Smooth muscle cell of the brain vasculature (primary cell): ENCODE measurements at regions not wholly inside any gene's neighbourhood (a gene's known extent, or its start where the extent isn't known, plus 50 kb on each side); places are given as distances from the start of the nearest gene placed in this dataset.
"Not testable (repeated sequence)": the region's sequence is repeated elsewhere in the genome, so short reads cannot be mapped to it uniquely, and the experiment has no call there.

Experiments used
- DNase-seq: peaks from one replicate; pipeline ENCODE4 v3.0.0-alpha.2; 2012; ENCODE audit warnings: low read depth, low spot score

DNA sequence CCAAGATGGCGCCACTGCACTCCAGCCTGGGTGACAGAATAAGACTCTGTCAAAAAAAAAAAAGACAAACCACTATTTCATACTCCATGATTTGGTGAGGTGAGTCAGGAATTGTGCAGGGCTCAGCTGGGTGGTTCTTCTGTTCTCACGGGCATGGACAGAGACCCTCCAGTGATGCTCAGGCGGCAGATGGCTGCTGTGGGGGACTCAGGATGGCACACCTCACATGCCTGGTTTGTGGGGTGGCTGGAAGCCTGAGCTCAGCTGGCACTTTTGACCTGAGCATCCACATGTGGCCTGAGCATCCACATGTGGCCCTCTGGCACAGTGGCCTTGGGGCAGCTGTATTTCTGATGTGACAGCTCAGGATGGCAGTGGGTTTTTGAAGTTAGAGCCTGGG is 217.2 kb downstream of the IRX2 start:
- DNase-seq = no peak

DNA sequence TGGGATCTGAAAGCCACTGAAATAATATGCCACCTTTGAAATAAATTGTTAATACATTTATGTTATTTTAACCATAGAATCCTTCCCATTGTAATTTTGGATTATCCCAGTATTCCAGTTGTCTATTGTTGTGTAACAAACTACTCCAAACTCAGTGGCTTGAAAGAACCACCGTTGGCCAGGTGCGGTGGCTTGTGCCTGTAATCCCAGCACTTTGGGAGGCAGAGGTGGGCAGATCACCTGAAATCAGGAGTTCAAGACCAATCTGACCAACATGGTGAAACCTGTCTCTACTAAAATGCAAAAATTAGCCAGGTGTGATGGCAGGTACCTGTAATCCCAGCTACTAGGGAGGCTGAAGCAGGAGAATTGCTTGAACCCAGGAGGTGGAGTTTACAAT is 217.6 kb downstream of the IRX2 start:
- DNase-seq = not testable (repeated sequence)

DNA sequence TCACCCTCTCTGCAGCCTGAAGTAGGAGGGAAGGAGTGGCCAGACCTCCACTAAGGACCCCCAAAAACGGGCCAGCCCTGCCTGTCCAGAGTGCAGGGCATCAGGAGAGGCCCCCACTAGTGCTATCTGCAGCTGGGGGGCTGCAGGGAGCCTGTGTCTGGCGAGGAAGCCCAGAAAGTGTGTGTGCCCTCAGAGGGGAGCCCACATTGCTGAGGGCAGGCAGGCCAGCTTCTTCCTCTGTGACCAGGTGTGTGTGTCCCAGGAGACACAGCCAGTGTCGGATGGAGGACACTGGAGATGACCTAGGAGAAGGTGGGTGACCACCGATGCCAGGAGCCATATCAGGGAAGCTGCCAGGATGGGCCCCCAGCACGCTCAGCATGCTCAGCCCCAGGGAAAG is 218.7 kb downstream of the IRX2 start:
- no peak for DNase-seq

DNA sequence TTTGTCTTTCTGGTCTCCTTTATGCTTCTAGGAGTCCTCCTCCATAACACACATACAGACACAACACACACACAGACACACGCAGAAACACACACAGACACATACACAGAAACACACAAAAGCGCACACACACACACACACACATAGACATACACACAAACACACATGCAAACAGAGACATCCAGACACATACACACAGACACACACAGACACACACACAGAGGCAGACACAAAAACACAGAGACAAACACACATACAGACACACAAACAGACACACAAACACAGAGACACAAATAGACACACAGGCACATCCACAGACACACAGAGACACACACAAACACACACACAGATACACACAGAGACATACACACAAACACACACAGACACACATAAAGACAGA is 220.2 kb downstream of the IRX2 start:
- DNase-seq = no peak

DNA sequence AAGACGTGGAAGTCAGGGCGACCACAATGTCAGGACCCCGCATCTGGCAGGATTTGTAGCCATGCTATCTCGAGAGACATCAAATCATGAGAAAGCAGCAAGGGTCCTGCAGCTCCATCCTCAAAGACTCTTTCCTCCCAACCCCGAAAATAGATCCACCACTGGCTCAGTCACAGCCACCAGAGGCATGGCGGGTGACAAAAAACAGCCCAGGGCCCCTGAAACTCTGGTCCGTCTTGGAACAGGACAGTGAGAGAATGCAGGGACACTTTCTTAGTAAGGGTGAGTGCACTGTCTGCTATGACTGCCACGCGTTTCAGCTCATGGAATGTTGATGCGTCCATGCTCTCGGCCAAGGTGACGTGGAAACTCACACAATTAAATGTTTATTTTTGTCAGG is 220.9 kb downstream of the IRX2 start:
- no peak for DNase-seq

DNA sequence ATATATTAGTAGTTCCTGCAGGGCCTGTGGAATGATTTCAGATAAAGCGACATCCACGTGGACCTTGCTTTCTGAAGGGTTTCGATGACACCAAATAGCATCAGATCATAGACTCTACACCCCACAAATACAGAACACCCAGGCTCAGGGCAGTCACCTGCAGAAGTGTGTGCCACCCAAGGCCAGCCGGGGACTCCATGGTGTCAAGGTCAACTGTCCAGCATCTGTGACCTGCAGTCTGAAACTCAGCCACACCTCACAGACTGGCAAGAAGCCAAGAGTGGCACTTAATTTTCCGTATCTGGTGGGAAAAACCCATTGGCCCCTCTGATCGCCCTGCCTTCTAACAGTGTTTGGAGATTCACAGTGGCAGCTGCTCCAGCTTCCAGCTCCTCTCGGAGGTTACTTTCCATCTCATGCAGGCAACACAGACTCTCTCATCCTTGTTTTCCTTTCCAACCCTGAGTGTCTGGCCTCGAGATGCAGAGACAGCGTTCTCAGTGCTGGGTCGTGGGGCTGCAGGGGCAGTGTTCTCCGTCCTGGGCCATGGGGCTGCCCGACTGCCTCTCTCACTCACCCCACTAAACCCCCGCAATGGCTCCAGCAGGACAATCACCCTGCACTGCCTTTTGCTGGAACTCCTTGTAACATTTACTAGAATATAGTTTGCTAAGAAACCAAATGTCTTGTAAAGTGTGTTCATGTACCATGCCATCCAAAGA is 221.9 kb downstream of the IRX2 start:
- no peak for DNase-seq

DNA sequence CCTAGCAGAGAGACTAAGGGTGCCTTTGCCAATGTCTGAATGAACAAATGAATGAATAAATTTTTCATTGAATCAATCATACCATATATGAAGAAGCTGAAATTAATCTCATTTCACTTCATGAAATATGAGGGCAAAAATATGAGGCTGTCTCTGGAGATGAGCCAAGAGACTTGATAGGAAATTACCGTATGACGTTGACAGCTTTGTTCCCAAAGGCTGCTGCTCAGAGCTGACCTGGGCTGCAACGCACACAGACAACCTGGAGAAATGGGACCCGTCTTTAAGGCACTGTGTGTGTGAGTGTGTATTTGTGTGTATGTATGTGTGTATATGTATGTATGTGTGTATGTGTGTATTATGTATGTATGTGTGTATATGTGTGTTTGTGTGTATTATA is 226.1 kb downstream of the IRX2 start:
- no peak for DNase-seq

DNA sequence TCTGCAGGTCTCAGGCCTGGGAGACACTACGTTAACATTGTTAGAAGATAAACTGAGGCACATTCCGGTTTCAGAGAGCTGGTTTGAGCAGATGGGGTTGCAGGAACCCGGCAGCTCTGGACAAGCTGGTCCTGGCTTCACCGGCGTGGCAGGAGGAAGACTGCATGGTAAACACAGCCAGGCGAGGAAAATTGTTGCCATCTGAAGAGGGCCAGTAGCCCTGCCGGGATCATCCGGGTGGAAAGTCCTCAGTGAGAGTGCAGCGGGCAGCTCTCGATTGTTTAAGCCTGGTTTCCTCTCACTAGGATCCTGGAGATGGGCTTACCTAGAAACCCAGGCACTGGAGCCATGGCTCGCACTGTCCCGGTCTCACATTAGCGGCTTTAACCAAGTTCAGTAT is 226.9 kb downstream of the IRX2 start:
- DNase-seq = no peak

DNA sequence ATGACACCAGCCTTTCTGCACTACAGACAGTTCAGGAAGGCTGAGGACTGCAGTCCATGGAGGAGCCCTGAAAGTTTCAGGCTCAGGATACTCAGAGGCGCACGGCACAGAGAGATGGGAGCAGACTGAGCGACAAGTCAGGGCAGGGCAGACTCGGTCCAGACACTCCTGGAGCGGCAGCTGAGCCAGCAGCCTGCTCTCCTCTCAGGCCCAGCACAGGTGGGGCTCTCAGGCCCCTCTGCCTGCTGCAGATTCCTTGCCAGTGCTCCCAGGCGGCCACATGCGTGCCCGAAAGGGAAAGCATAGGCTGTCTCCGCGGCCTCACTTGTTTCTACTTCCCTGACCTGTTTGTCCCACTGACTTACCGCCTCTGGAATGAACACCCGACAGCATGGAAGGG is 228.3 kb downstream of the IRX2 start:
- DNase-seq = no peak

DNA sequence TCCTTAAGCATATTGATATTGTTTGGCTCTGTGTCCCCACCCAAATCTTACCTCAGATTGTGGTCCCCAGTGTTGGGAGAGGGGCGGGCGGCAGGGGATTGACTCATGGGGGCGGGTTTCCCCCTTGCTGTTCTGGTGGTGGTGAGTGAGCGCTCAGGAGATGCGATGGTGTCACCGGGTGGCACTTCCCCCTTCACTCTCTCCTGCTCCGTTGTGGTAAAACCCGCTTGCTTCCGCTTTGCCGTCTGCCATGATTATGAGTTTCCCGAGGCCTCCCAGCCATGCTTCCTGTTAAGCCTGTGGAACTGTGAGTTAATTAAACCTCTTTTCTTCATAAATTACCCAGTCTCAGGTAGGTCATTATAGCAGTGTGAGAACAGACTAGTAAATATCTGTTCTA is 229.1 kb downstream of the IRX2 start:
- no peak for DNase-seq

DNA sequence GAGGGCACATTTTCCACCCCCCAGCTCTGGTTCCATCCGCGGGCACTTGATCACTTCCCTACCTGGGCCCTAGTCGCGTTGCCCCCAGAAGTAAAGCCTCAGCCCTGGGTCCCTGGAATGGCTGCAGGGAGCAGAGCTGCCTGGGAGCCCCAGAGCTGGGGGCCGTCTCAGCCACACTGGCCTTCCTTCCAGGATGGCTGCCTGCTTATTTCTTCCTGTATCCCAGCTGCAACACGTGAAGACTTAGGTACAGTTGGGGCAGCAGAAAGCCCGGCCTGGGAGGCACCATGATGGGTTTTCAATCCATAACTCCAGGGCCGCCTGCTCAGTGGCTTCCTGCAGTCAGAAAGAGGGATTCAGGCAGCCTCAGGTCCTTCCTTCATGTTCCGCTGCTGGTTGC is 232.3 kb downstream of the IRX2 start:
- no peak for DNase-seq

DNA sequence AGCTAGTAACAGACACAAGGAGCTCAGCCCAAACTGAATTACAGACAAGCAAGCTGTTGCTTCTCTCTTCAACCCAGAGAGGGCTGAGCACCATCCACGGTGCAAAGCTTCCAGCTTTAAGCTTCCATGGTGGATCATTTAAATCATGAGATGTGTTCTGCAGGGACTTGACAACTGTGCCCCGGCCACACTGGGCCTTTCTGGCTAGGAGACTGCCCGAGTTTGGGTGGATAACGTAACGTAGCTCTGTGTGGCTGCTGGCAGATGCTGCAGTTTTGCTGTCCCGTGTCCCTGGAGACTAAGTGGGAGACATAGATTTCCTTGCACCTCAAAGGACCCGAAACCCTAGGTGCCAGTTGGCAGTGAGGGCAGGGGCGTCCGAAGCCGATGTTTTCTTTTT is 234.0 kb downstream of the IRX2 start:
- DNase-seq = no peak

DNA sequence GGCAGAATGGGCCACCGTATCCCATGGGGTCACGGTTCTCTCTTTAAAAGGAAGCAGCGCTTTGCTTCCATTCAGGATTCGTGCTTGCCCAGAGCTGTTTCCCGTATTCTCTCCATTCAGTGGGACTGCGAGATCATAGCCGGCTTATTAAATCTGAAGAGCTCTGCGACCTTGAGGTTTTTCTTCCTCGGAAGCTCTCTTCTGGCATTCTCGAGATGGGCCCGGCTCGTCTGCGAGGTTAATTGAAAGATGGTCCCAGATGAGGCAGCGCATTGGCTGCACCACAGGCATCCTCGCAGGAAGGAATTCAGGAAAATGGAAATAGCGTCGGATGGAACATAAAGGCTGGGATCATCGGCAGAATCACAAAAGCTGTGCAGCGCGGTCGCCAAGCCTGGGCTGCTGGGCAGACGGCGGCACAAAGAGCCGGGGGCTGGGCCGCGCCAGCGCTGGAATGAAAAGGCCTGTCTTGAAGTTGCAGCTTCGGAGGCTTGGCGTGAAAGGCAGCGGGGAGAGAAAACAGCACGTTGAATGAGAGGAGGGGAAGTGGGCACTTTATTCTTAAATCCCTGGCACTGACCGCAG is 236.2 kb downstream of the IRX2 start:
- DNase-seq = no peak

DNA sequence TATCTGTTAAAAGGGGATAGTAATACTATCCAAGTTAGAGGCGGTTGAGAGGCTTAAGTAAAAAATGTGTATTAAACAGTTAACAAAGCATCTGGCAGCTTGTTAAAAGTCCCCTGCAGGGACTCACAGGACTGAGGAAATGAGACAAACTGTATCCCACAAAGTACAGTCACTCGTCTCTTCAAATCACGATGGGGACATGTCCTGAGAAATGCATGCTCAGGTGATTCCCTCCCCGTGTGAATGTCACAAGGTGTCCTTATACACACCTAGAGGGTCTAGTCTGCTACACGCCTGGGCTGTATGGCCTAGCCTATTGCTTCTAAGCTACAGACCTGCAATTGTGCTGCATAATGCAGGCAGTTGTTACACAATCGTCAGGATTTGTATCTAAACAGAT is 237.0 kb downstream of the IRX2 start:
- no peak for DNase-seq

DNA sequence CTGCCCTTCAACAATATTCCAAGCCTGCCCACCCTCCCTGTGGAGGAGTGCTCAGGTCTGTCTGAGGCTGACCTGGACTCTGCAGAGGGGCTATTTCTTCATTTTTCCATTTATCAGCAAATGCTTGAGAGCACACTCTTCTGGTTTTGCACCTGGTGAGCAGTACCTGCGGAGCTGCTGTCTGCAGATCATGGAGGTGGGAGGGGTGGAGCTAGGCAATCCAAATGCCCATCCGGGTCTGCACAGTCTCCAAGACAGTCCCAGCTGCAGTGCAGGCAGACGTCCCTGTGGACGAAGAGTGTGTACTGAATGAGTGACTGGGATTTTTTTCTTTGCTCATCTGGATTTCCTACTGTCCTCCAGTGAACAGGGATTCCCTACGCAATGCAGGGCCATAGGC is 239.8 kb downstream of the IRX2 start:
- DNase-seq = no peak

DNA sequence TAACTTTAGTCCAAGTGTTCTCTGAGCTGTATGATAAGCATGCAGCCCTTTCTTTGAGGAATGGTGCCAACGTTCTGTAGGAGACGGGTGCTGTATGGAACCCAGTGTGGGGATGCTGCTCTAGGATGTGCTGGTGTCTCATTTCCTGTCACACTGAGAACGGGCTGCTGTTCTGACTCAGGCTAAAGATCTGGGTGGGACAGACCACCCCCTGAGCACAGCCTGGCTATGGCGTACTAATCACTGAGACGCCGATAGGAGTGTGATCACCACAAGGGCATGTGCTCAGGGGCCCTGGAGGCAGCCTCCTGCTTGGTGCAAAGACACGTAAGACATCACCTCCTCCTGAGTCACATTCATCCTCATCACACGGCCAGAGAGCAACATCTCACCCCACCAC is 240.4 kb downstream of the IRX2 start:
- DNase-seq = no peak

DNA sequence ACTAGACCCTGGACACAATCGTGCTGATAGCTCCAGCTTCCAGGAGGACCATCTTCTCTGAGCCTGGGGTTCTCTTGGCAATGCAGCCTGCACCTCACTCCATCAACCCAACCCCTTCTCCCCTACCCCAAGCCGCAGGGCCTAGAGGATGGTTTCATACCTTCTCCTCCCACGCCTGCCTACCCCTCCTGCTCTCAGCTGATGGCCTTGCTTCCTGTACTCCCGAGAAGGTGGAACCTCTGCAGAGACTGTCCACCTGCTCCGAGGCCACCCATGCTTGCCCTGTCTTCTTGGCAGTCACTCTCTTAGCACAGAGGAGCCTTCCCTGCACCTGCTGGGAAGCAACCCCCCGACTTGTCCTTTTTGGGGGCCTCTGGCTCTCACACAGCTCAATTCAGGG is 241.9 kb downstream of the IRX2 start:
- no peak for DNase-seq

DNA sequence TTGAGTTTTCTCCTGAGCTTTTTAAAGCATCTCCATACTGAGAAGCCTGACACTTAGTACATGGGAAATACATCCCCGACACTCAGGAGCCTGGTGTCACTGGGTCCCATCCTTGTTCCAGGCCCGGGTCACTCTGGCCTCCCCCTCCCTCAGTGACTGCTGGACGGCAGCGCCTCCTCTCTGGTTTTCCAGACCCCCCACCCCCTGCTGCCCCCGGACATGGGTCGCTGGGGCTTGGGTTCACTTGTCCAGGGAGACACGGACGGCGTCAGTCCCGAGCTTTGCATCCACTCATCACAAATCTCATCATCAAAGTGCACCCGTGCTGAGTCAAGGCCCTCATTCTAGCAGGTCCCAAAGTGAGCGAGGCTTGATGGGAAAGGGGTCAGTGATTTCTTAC is 243.0 kb downstream of the IRX2 start:
- DNase-seq = no peak

DNA sequence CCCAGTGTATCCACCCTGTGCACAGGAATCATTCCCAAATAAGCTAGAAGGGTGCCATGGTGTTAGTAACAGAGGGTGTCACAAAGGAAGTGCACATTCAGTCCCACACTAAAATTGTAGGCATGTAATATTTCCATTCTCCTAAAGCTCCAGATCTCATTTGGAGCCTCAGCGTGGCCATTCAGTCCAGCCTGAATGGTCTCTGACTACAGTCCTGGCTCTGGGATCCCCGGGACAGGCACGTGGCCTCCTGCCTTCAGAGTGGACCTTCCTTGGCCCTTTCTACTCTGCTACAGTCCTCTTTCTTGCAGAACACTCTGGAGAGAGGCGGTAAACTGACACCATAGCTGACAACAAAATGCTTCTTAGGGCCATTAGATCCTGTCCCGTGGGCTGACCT is 243.9 kb downstream of the IRX2 start:
- DNase-seq = no peak

DNA sequence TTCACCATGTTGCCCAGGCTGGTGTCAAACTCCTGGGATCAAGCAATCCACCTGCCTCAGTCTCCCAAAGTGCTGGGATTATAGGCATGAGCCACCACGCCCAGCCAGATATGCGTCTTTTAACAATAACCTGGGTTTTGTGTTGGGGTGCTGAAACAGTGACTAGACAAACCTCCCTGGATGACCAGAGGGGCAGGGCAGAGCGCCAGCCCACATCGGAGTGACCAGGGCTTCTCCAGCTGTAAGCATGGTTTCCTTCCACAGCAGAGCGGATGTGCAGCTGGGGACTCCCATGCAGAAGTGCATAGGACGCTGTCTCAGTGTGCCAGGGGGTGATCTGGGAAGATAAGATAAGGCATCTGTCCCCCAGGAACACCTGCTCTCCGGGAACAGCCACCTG is 244.9 kb downstream of the IRX2 start:
- DNase-seq = no peak

DNA sequence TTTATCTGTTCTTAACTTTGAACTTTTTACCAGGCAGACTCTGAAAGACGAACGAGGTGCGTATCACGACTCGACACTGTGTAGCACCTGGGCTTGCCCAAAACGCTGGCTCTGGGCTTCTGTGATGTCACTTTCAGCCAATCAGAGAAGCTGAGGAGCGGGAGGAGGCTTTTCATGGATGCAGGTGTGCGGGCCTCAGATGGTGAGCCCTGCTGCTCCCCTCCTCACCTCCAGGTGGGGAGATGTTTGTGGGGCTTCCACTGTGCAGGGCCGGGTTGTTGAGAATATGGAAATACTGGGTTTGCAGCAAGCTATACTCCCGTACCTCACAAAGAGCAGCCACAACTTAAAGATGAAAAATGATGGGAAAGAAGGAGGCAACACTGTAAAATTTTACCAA is 246.3 kb downstream of the IRX2 start:
- DNase-seq = no peak

DNA sequence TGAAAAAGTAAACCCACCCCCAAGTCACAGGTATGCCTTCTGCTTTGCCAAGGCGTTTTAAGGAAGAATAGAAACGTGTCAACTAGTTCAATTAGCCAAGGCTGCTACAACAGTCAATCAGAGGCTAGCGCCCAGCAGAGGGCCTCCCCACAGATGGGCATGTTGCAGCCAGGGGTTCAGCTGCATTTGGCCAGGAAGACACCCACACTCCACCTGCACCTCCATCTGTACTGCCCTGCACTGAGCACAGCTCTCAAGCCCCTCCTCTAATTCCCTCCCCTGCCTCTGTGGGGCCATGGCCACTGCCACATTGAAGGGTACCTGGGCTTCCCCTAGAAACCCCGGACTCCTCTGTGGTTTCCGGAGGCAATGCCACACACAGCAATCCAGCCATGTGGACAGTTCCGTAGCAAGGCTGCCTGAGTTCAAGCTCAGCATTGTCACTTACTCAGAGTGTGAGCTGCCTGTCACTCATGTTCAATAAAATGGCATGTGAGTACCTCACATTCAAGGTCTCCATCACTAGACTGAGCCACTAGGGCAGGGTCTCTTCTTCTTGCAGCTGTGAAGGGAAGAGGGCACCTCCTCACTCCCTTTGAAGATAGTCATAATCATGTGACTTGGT is 248.4 kb downstream of the IRX2 start:
- DNase-seq = no peak

DNA sequence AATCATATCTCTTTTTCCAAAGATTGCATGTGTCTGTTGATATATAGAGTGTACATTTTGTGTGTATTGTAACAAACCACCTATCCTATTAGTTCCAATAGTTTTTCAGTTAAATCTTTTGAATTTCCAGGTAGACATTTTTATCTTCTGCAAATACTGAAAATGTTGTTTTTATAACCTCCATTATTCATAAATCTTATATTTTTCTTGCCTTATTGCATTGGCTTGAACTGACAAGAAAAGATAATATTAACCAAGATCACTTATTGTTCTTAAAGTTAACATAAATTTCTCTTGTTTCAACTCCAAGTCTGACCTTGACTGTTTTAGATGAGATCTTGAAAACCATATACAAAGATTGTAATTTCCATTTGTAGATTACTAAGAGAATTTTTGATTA is 251.6 kb downstream of the IRX2 start:
- DNase-seq = no peak

DNA sequence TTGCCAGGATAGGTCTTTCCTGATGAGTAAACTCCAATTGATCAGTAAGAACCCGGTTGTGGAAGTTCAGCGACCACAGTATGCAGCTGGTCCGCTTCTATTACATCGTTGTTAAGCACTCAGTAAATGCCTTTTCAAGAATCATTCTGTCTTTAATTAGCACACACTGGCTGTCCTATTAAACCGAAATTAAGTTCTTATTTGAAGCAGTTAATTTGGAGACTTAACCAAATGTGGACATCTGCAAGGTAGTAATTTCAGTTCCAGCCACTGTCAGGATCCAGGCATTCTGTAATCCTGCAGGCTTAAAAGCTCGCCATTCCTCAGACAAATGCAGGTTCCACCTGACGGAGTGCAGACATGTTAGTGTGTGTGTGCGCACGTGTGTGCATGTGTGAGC is 254.6 kb downstream of the IRX2 start:
- no peak for DNase-seq
